K562 (cell line): ENCODE measurements at regions not wholly inside any gene's neighbourhood (a gene's known extent, or its start where the extent isn't known, plus 50 kb on each side); places are given as distances from the start of the nearest gene placed in this dataset.

Source experiments
- IRF2 ChIP-seq: sonication (generic); formaldehyde crosslinking; IDR thresholded peaks from 2 replicates; pipeline ENCODE4 v1.8.1; 2022; ENCODE audit warnings: mild to moderate bottlenecking, missing genetic modification reagents
- MAZ ChIP-seq, 2 experiments: fragments of 450-650 bp in 1 of 2; sonication (generic) in 1 of 2; formaldehyde crosslinking; IDR thresholded peaks in 1 of 2; conservative IDR thresholded peaks in 1 of 2; 2 replicates each; pipeline versions ENCODE4 v1.4.0 to v1.5.0; 2020; ENCODE audit warnings: mild to moderate bottlenecking in 1 of 2, missing genetic modification reagents in 1 of 2
- SETDB1 ChIP-seq: IDR thresholded peaks from one replicate; pipeline ENCODE4 v1.6.1; 2012; ENCODE audit warnings: low read length, control low read depth, inconsistent platforms

DNA sequence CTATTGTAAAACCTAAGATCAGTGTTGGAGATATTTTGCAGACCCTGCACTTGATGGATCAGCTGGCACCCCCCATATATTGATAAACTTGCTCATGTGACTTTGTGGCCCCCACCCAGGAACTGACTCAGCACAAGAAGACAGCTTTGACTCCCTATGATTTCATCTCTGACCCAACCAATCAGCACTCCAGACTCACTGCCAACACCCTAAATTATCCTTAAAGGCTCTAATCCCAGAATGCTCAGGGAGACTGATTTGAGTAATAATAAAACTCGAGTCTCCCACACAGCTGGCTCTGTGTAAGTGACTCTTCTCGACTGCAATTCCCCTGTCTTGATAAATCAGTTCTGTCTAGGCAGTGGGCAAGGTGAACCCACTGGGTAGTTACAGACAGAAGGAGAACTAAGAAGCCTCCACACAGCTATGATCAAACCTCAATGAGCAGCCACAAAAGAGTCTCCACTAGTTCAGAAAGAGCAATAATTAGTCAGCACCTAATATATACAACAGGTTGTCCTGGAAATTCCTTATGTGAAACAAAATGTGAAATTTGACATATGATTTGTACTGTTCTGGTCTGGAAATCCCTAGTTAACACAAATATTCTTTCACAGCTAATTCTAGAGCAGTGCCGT is 52.2 kb downstream of the ACTL7B start:
- no peak for TF ChIP-seq IRF2 (CRISPR knock-in tag)
- no peak for TF ChIP-seq SETDB1
- TF ChIP-seq MAZ (CRISPR knock-in tag; conservative IDR thresholded peaks at IDR 0.05 in 1 of 2, IDR thresholded peaks at IDR 0.05 in 1 of 2) = no peak
